ENCODE measurements at regions not wholly inside any gene's neighbourhood (a gene's known extent, or its start where the extent isn't known, plus 50 kb on each side); places are given as distances from the start of the nearest gene placed in this dataset.

DNA sequence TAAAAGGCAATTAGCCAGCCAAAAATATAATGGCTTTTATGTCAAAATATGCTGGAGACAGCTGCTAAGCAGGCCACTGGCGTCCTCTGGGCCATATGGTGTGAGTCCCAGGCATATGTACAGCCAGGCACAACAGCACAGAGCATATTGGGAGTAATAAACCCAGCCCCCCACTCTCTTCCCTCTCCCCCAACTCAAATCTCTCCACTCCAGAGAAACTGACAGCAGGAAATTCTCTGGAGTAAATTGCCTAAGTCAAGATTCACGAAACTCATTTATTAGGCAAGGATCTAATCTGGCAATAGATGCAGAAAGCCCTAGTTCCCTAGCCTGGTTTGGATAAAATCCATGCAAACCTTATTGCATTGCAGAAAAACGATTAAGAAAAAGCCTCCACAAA lies 147.9 kb upstream of the SEL1L start:
- no peak overlapping the region for H2AFZ ChIP-seq (ENCODE audit: low read depth)
- H3K9ac ChIP-seq = no peak overlapping the region
- no peaks in the 10 kb centered on the region for H4K20me1 ChIP-seq (ENCODE audit: insufficient read depth)
- TF ChIP-seq, protein P1, sequence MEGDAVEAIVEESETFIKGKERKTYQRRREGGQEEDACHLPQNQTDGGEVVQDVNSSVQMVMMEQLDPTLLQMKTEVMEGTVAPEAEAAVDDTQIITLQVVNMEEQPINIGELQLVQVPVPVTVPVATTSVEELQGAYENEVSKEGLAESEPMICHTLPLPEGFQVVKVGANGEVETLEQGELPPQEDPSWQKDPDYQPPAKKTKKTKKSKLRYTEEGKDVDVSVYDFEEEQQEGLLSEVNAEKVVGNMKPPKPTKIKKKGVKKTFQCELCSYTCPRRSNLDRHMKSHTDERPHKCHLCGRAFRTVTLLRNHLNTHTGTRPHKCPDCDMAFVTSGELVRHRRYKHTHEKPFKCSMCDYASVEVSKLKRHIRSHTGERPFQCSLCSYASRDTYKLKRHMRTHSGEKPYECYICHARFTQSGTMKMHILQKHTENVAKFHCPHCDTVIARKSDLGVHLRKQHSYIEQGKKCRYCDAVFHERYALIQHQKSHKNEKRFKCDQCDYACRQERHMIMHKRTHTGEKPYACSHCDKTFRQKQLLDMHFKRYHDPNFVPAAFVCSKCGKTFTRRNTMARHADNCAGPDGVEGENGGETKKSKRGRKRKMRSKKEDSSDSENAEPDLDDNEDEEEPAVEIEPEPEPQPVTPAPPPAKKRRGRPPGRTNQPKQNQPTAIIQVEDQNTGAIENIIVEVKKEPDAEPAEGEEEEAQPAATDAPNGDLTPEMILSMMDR (conservative IDR thresholded peaks at IDR 0.05; ENCODE audit: low read depth, low read length) = no peak
- H3K27ac ChIP-seq = no peak overlapping the region
- no peaks in the 10 kb centered on the region for H3K4me1 ChIP-seq (ENCODE audit: low read depth, poor library complexity, severe bottlenecking)
- H3K27me3 ChIP-seq (ENCODE audit: insufficient read depth, low read depth) = no peaks in the 10 kb centered on the region
- no peaks in the 10 kb centered on the region for H3K36me3 ChIP-seq (ENCODE audit: insufficient read depth)
- no peaks in the 10 kb centered on the region for H3K79me2 ChIP-seq (ENCODE audit: insufficient read depth, low read depth)
- H3K4me3 ChIP-seq (IDR thresholded peaks at IDR 0.05; ENCODE audit: insufficient read depth, low read depth, low read length) = no peak overlapping the region
- H3K4me2 ChIP-seq = no peak overlapping the region

DNA sequence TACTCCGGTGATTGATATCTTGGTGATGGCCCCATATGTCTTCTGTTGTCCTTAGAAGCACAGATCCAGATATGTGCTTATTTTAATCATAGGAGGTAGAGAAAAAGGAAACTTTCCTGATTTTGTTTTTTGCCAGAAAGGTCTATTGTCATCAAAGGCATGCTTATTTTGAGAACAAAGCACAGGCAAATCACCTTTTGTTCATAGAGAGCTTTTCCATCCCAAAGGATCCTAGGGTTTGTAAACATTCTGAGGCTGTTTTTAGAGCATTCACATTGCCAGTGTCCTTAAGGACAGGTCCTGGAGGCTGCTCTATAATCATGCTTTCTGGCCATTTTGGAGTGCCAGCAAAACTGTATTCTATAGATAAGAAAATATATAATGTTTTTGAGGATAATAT lies 148.5 kb upstream of the SEL1L start:
- no peaks in the 10 kb centered on the region for H3K27me3 ChIP-seq (ENCODE audit: insufficient read depth, low read depth)
- no peaks in the 10 kb centered on the region for H3K36me3 ChIP-seq (ENCODE audit: insufficient read depth)
- H3K27ac ChIP-seq = no peak overlapping the region
- H3K4me2 ChIP-seq = no peak overlapping the region
- TF ChIP-seq, protein P1 (conservative IDR thresholded peaks at IDR 0.05; ENCODE audit: low read depth, low read length) = no peak
- H4K20me1 ChIP-seq (ENCODE audit: insufficient read depth) = no peaks in the 10 kb centered on the region
- H2AFZ ChIP-seq (ENCODE audit: low read depth) = no peak overlapping the region
- no peak overlapping the region for H3K9ac ChIP-seq
- no peaks in the 10 kb centered on the region for H3K79me2 ChIP-seq (ENCODE audit: insufficient read depth, low read depth)
- no peak overlapping the region for H3K4me3 ChIP-seq (IDR thresholded peaks at IDR 0.05; ENCODE audit: insufficient read depth, low read depth, low read length)
- no peaks in the 10 kb centered on the region for H3K4me1 ChIP-seq (ENCODE audit: low read depth, poor library complexity, severe bottlenecking)

DNA sequence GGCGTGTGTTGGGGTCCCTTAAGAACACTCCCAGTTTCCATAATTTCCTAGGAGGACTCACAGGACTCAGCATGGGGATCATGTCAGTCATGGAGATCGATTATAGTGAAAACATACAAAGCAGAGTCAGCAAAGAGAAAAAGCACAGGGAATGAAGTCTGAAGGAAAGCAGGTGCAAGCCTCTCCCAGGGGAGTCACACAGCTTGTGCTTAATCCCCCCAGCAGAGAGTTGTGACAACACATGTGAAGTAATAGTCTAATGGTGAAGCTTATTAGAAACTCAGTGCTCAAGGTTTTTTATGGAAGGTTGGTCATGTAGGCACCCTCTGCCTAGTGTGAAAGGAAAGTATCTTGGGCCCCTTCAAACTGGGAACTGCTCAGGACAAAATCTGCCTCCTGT lies 149.0 kb upstream of the SEL1L start:
- Histone ChIP-seq H2AFZ (ENCODE audit: low read depth) (no peak overlapping the region), H4K20me1 (ENCODE audit: insufficient read depth) (no peaks in the 10 kb centered on the region), H3K79me2 (ENCODE audit: insufficient read depth, low read depth) (no peaks in the 10 kb centered on the region), H3K36me3 (ENCODE audit: insufficient read depth) (no peaks in the 10 kb centered on the region), H3K27ac (no peak overlapping the region), H3K4me2 (no peak overlapping the region), H3K27me3 (ENCODE audit: insufficient read depth, low read depth) (no peaks in the 10 kb centered on the region), H3K4me1 (ENCODE audit: low read depth, poor library complexity, severe bottlenecking) (no peaks in the 10 kb centered on the region), H3K4me3 (IDR thresholded peaks at IDR 0.05; ENCODE audit: insufficient read depth, low read depth, low read length) (no peak overlapping the region), H3K9ac (no peak overlapping the region)
- TF ChIP-seq, protein P1 (conservative IDR thresholded peaks at IDR 0.05; ENCODE audit: low read depth, low read length) = no peak

DNA sequence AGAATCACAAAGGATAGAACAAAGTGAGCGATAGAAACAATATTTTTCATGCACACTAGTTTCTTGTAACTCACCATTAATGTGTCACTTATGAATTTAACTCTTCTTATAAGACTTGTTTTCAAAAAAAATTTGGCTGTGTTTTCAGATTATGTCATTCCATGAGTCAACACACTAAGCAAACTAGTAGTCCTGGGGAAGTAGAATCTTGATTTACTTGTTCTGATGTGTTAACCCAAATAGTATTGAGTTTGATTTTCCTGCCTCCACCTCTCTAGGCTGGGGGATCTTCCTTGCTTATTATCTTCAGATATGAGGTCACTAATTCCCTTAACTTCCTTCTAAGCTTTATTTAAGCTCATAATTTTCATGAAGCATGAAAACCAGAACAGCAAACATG lies 151.0 kb upstream of the SEL1L start:
- no peaks in the 10 kb centered on the region for H4K20me1 ChIP-seq (ENCODE audit: insufficient read depth)
- H3K27ac ChIP-seq = no peak overlapping the region
- H3K36me3 ChIP-seq (ENCODE audit: insufficient read depth) = no peaks in the 10 kb centered on the region
- H2AFZ ChIP-seq (ENCODE audit: low read depth) = no peak overlapping the region
- H3K4me1 ChIP-seq (ENCODE audit: low read depth, poor library complexity, severe bottlenecking) = no peaks in the 10 kb centered on the region
- H3K27me3 ChIP-seq (ENCODE audit: insufficient read depth, low read depth) = no peaks in the 10 kb centered on the region
- no peak overlapping the region for H3K4me2 ChIP-seq
- no peaks in the 10 kb centered on the region for H3K79me2 ChIP-seq (ENCODE audit: insufficient read depth, low read depth)
- no peak overlapping the region for H3K9ac ChIP-seq
- TF ChIP-seq, protein P1 (conservative IDR thresholded peaks at IDR 0.05; ENCODE audit: low read depth, low read length) = no peak
- H3K4me3 ChIP-seq (IDR thresholded peaks at IDR 0.05; ENCODE audit: insufficient read depth, low read depth, low read length) = no peak overlapping the region

DNA sequence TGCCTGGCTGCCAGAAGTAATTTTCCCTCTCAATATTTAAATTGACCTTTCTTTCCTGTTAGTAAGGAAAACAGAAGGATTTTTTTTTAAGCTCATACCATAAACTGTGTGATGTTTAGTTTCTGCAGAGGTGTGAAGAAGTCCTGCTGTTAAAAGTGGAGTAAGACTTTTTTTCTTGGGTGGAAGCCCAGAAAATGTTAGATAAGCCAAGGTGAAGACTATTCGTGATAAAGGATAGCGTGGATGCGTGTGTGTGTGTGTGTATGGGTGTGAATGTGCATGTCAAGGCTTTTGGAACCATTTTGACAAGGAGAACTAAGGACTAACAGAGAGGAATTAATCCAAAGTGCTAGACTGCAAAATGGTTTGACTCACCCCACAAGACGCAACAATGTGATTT lies 152.9 kb upstream of the SEL1L start:
- Histone ChIP-seq H3K4me3 (IDR thresholded peaks at IDR 0.05; ENCODE audit: insufficient read depth, low read depth, low read length) (no peak overlapping the region), H3K4me2 (no peak overlapping the region), H2AFZ (ENCODE audit: low read depth) (no peak overlapping the region), H3K9ac (no peak overlapping the region), H4K20me1 (ENCODE audit: insufficient read depth) (no peaks in the 10 kb centered on the region), H3K4me1 (ENCODE audit: low read depth, poor library complexity, severe bottlenecking) (no peaks in the 10 kb centered on the region), H3K36me3 (ENCODE audit: insufficient read depth) (no peaks in the 10 kb centered on the region), H3K27me3 (ENCODE audit: insufficient read depth, low read depth) (no peaks in the 10 kb centered on the region), H3K27ac (no peak overlapping the region), H3K79me2 (ENCODE audit: insufficient read depth, low read depth) (no peaks in the 10 kb centered on the region)
- TF ChIP-seq, protein P1 (conservative IDR thresholded peaks at IDR 0.05; ENCODE audit: low read depth, low read length) = no peak
